ENCODE measurements at regions not wholly inside any gene's neighbourhood (a gene's known extent, or its start where the extent isn't known, plus 50 kb on each side); places are given as distances from the start of the nearest gene placed in this dataset.

DNA sequence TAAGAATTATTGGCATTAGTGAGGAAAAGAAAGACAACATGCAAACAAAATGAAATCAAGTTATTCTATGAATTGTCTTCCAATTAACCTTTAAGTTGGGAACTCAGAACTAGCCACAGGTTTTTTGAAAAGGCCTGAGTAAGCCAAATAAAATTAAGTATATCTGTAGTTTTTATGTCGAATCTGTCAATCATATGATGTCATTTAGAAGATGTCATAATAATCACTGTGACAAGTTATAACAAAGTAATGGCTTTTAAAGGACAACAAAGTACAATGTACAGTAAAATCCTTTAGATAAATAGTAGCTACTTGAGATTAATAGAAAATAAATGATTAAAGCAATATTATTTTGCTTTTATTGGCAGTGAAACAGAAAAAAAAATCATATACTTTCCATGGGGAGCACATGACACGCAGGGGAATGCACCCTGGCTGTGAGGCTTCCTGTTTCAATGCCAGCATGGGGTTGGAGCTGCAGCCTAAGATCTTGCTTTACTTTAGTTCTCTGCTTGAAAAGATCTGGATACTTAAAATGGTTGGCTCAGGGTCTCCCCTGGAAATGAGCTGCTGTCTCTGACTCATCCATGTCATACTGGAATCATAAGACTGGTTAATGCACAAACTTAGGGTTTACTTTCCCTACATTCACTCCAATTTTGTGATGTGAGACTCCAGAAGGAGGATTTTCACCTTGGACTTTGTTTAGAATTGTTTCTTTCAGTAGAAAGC, 284.3 kb downstream of the TAF11L14 start:
- Mint-ChIP-seq H3K27ac (no peak overlapping the region), H3K27me3 (ENCODE audit: low read depth) (no peaks in the 10 kb centered on the region), H3K9me3 (peaks cover 8 to 9% of the 10 kb centered on the region in 2 donors), H3K36me3 (ENCODE audit: insufficient read depth in 2 of 2) (peaks cover 0 to 2% of the 10 kb centered on the region in 2 donors), H3K4me3 (no peak overlapping the region), H3K4me1 (ENCODE audit: low read depth) (no peaks in the 10 kb centered on the region)
- DNase-seq = no peak
- no peak for ATAC-seq (replicated peaks in 1 of 2)

DNA sequence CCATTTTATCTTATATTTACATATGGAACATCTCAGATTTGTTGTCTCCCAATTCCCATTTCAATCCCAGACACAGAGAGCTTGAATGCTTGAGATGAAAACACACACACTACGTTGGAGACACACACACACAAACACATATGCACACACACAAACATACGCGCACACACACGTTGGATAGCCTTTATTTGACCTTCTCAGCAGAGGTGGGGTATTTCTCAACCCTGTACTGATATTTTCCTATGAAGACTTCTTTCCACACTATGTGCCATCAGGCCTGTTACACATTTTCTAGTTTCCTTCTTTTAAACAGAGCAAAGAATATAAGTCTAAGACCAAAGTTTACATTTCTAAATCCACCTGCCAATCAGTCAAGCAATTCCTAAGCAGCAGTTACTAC, 291.0 kb downstream of the TAF11L14 start:
- DNase-seq (no peak), ATAC-seq (replicated peaks in 1 of 2) (no peak)
- Mint-ChIP-seq H3K27ac (no peak overlapping the region), H3K9me3 (peaks cover 2% of the 10 kb centered on the region in 2 donors), H3K27me3 (ENCODE audit: low read depth) (no peaks in the 10 kb centered on the region), H3K4me3 (no peak overlapping the region), H3K4me1 (ENCODE audit: low read depth) (no peaks in the 10 kb centered on the region), H3K36me3 (ENCODE audit: insufficient read depth in 2 of 2) (no peaks in the 10 kb centered on the region)

DNA sequence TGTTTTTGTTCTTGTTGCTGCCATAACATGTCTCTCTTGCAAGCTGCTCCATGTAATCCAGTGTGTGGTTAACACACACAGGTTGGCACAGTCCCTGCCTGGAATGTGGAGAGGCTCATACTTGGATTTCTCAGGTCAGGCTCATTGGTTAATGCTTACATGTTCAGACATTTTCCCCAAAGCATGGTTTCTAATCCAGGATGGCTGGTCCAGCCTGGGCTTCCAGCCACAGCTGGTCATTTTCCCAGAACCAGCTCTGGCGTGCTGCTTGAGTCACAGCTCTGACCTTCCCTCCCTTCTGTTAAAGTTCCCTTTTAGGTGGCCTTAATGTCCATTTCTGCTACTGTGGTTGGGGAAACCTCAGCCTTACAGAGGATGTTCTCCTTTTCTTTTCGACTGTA, 294.3 kb downstream of the TAF11L14 start:
- no peak overlapping the region for H3K27ac Mint-ChIP-seq

DNA sequence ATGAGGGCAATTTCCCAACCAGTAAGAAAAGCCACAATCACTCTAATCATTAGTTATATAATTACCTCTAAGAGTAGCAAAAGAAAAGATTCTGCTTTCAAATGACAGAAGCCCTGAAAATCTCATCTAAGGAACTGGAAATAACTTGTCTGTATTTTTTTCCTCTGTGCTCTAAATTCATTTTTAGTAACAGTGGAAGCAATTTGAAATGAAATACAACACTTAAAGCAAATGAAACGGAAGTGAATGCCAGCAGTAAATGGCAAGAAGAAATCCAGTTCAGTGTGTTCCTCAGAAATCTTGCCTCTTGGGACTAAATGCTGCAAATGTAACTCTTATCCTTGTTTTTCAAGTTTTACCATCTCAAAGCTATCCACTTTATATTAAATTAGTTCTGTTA, 294.9 kb downstream of the TAF11L14 start:
- no peak for ATAC-seq (replicated peaks in 1 of 2)

More for the DNA sequence above, 294.3 kb downstream of the TAF11L14 start:
- Mint-ChIP-seq H3K9me3 (peaks cover 6 to 10% of the 10 kb centered on the region in 2 donors), H3K4me3 (no peak overlapping the region), H3K27me3 (ENCODE audit: low read depth) (no peaks in the 10 kb centered on the region), H3K36me3 (ENCODE audit: insufficient read depth in 2 of 2) (peaks cover 0 to 1% of the 10 kb centered on the region in 2 donors), H3K4me1 (ENCODE audit: low read depth) (no peaks in the 10 kb centered on the region)
- DNase-seq (no peak), ATAC-seq (replicated peaks in 1 of 2) (no peak)

DNA sequence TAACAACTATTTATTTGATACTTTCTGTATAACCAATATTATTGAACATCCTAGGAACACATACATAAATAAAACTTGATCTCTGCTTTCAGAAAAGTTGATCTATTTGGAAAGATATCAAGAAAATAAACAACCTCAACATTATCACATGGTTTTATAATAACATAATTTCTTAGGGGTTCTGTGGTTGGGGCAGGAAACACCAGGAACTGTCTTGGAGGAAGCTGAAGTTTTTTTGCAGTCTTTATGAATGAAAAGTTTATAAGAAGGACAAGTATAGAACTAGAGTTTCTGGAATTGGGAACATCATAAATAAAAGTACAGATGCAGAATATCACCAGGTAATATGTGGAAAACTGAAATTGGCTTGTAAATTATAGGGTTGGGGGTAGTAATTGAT, 296.1 kb downstream of the TAF11L14 start:
- Mint-ChIP-seq H3K9me3 (peaks cover 8 to 13% of the 10 kb centered on the region in 2 donors), H3K27me3 (ENCODE audit: low read depth) (no peaks in the 10 kb centered on the region)
- ATAC-seq (replicated peaks in 1 of 2) = no peak

More for the DNA sequence above, 294.9 kb downstream of the TAF11L14 start:
- Mint-ChIP-seq H3K27ac (no peak overlapping the region), H3K4me3 (no peak overlapping the region), H3K27me3 (ENCODE audit: low read depth) (no peaks in the 10 kb centered on the region), H3K36me3 (ENCODE audit: insufficient read depth in 2 of 2) (peaks cover 0 to 1% of the 10 kb centered on the region in 2 donors), H3K9me3 (peaks cover 7 to 10% of the 10 kb centered on the region in 2 donors), H3K4me1 (ENCODE audit: low read depth) (no peaks in the 10 kb centered on the region)
- no peak for DNase-seq

DNA sequence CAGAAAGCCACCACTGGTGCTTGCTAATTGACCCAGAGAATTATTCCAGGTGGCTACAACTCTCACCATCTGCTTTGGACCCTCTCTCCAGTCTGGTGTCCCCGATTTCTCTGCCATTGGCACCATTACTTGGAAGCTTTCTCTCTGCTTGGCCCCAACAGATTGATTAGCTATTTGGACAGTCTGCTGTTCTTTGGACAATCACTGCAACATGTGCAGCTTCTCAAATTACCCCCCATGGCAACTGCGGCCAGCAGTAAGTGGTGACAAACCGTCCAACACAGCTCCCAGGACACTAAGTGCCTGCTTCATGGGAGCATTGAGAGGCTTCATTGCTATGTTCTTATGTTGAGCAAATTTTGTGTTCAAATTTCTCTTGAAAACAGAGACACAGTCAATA, 309.8 kb downstream of the TAF11L14 start:
- peaks cover 0 to 4% of the 10 kb centered on the region in 2 donors for H3K36me3 Mint-ChIP-seq (ENCODE audit: insufficient read depth in 2 of 2)
- H3K27ac Mint-ChIP-seq = no peak overlapping the region

More for the DNA sequence above, 296.1 kb downstream of the TAF11L14 start:
- peaks cover 0 to 1% of the 10 kb centered on the region in 2 donors for H3K36me3 Mint-ChIP-seq (ENCODE audit: insufficient read depth in 2 of 2)
- no peaks in the 10 kb centered on the region for H3K4me1 Mint-ChIP-seq (ENCODE audit: low read depth)
- no peak overlapping the region for H3K27ac Mint-ChIP-seq
- H3K4me3 Mint-ChIP-seq = no peak overlapping the region
- DNase-seq = no peak

DNA sequence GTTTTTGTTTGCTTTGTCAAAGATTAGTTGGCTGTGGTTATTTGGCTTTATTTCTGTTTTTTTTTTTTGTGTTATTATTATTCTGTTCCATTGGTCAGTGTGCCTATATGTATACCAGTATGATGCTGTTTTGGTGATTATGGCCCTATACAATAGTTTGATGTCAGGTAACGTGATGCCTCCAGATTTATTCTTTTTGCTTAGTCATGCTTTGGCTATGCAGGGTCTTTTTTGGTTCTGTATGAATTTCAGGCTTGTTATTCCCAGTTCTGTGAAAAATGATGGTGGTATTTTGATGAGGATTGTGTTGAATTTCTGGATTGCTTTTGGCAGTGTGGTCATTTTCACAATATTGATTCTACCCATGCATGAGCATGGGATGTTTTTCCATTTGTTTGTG, 312.8 kb downstream of the TAF11L14 start:
- Mint-ChIP-seq H3K9me3 (peaks cover 18 to 20% of the 10 kb centered on the region in 2 donors), H3K27ac (no peak overlapping the region), H3K36me3 (ENCODE audit: insufficient read depth in 2 of 2) (peaks cover 0 to 6% of the 10 kb centered on the region in 2 donors), H3K27me3 (ENCODE audit: low read depth) (no peaks in the 10 kb centered on the region), H3K4me1 (ENCODE audit: low read depth) (no peaks in the 10 kb centered on the region), H3K4me3 (no peak overlapping the region)
- no peak for ATAC-seq (replicated peaks in 1 of 2)
- no peak for DNase-seq

More for the DNA sequence above, 309.8 kb downstream of the TAF11L14 start:
- no peaks in the 10 kb centered on the region for H3K27me3 Mint-ChIP-seq (ENCODE audit: low read depth)
- ATAC-seq (replicated peaks in 1 of 2) = no peak
- no peaks in the 10 kb centered on the region for H3K4me1 Mint-ChIP-seq (ENCODE audit: low read depth)
- no peak for DNase-seq
- H3K9me3 Mint-ChIP-seq = peaks cover 18 to 26% of the 10 kb centered on the region in 2 donors
- H3K4me3 Mint-ChIP-seq = no peak overlapping the region

DNA sequence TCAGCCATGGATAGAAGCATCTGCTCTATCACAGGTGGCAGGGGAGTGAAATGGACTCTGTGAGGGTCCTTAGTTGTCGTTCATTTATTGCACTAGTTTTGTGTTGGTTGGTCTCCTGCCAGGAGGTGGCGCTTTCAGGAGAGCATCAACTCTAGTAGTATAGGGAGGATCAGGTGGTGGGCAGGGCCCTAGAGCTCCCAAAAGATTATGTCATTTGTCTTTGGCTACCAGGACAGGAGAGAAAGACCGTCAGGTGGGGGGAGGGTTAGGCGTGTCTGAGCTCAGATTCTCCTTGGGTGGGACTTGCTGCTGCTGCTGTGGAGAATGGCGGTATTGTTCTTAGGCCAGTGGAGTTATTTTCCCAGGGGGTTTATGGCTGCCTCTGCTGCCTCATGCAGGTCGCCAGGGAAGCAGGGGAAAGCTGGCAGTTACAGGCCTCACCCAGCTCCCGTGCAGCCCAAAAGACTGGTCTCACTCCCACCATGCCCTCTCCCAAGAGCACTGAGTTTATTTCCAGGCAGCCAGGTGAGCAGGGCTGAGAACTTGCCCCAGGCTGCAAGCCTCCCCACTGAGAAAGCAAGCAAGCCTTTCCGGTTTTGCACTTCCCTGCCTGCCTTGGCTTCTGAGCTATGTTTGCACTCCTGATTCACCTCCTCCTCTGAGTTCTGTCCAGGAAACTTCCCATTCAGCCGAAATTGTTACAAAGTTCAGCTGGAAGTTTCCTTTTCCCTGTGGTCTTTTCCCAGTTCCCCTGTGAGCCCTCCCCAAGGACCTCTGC, 317.3 kb downstream of the TAF11L14 start:
- no peak overlapping the region for H3K27ac Mint-ChIP-seq
- H3K9me3 Mint-ChIP-seq = peaks cover 17 to 22% of the 10 kb centered on the region in 2 donors

DNA sequence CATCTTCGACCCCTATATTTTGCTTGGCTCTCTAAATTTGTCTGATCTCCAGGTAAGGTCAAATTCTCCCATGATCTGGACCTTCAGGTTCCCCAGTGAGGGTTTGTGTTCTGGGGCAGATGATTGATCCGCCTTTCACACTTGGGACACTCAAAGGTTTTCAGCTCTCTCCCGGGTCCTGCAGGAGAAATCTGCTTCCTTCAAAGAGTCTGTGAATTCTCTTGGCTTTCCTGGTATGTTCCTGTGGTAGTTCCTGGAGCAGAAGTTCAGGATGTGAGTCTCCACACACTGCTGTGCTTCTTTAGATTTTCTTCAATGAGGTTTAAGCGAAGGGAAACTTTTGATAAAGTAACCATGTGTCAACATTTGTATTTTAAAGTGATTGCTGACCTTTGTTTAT, 318.0 kb downstream of the TAF11L14 start:
- Mint-ChIP-seq H3K27me3 (ENCODE audit: low read depth) (no peaks in the 10 kb centered on the region), H3K36me3 (ENCODE audit: insufficient read depth in 2 of 2) (peaks cover 2 to 6% of the 10 kb centered on the region in 2 donors), H3K4me3 (no peak overlapping the region), H3K27ac (no peak overlapping the region), H3K4me1 (ENCODE audit: low read depth) (no peaks in the 10 kb centered on the region), H3K9me3 (peaks cover 17 to 22% of the 10 kb centered on the region in 2 donors)
- DNase-seq (no peak), ATAC-seq (replicated peaks in 1 of 2) (no peak)

More for the DNA sequence above, 317.3 kb downstream of the TAF11L14 start:
- DNase-seq = no peak
- Mint-ChIP-seq H3K27me3 (ENCODE audit: low read depth) (no peaks in the 10 kb centered on the region), H3K36me3 (ENCODE audit: insufficient read depth in 2 of 2) (peaks cover 2 to 6% of the 10 kb centered on the region in 2 donors), H3K4me3 (no peak overlapping the region), H3K4me1 (ENCODE audit: low read depth) (no peaks in the 10 kb centered on the region)
- no peak for ATAC-seq (replicated peaks in 1 of 2)

DNA sequence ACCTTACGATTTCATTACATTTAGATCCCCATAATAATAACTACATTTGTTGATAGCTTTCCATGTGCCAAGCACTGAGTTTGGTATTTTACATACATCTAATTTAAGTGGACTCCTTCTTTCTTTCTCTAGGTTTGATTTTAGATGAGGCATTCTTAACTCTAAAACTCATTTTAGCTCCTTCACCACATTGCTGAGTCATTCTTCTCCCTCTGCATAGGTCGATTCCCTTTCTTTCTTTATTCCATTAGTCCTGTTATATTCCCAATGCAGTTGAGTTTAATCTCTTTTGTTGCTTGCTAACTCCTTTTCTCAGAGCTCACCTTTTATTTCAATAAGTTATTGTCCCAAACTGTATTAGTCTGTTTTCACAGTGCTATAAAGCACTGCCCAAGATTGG, 329.8 kb downstream of the TAF11L14 start:
- ATAC-seq (replicated peaks in 1 of 2) = no peak
- H3K4me3 Mint-ChIP-seq = no peak overlapping the region
- peaks cover 14 to 17% of the 10 kb centered on the region in 2 donors for H3K9me3 Mint-ChIP-seq
- no peak for DNase-seq
- no peak overlapping the region for H3K27ac Mint-ChIP-seq
- peaks cover 0 to 1% of the 10 kb centered on the region in 2 donors for H3K36me3 Mint-ChIP-seq (ENCODE audit: insufficient read depth in 2 of 2)
- H3K4me1 Mint-ChIP-seq (ENCODE audit: low read depth) = no peaks in the 10 kb centered on the region
- no peaks in the 10 kb centered on the region for H3K27me3 Mint-ChIP-seq (ENCODE audit: low read depth)

DNA sequence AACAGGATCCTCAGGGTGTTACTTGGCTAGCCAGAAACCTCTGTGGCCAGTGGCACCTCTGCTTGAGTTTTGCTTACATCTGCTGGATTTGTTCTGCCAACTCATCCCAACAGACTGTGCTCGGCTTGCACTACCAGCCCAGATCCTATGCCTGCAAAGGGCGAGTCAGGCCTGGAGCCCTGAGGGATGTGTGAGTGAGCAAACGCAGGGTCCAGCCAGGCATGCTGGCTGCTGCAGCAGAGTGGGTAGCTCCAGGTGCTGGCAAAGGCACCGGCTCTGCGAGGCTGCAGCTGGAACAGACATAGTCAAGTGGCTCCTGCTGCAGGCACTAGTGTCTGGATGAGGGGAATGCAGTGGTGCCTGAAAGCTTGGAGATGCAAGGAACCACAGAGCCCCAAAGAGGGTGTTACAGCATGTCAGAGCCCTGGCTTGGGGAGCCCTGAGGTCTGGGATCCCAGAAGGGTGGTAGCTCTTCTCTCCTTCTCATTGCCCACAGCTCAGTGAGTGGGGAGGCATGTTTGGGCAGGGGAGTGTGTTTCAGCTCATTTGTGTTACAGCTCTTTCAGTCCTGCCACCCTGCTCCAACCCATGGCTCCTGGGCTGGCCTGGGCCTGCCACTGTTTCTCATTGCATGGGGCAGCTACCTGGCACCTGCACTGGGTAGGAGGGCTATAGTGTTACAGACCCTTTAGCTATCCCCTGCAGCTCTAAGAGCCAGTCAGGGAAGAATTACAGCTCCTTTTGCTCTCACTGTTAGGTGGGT, 332.6 kb downstream of the TAF11L14 start:
- ATAC-seq (replicated peaks in 1 of 2) = no peak
- Mint-ChIP-seq H3K36me3 (ENCODE audit: insufficient read depth in 2 of 2) (no peaks in the 10 kb centered on the region), H3K9me3 (peaks cover 9 to 11% of the 10 kb centered on the region in 2 donors), H3K27me3 (ENCODE audit: low read depth) (no peaks in the 10 kb centered on the region), H3K27ac (no peak overlapping the region), H3K4me3 (no peak overlapping the region), H3K4me1 (ENCODE audit: low read depth) (no peaks in the 10 kb centered on the region)
- no peak for DNase-seq

DNA sequence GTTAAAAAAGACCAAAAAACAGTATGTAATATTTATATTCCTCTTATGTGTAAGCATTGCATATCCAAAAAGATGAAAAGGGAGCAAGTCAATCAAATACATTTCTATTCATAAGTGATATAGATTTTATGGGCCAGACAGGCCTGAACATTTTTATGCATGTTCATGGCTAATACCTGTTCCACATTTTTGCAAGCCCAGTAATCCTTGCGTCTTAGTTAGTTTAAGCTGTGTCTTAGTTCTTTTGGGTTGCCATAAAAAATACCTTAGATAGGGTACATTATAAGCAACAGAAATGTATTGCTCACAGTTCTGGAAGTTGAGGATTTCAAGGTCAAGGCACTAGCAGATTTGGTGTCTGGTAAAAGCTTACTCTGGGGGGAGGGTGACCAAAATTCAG, 342.1 kb downstream of the TAF11L14 start:
- ATAC-seq (replicated peaks in 1 of 2) = no peak
- no peak overlapping the region for H3K4me3 Mint-ChIP-seq
- no peak for DNase-seq
- H3K36me3 Mint-ChIP-seq (ENCODE audit: insufficient read depth in 2 of 2) = no peaks in the 10 kb centered on the region
- H3K9me3 Mint-ChIP-seq = peaks cover 3 to 4% of the 10 kb centered on the region in 2 donors
- H3K27me3 Mint-ChIP-seq (ENCODE audit: low read depth) = no peaks in the 10 kb centered on the region
- H3K27ac Mint-ChIP-seq = no peak overlapping the region
- no peaks in the 10 kb centered on the region for H3K4me1 Mint-ChIP-seq (ENCODE audit: low read depth)

DNA sequence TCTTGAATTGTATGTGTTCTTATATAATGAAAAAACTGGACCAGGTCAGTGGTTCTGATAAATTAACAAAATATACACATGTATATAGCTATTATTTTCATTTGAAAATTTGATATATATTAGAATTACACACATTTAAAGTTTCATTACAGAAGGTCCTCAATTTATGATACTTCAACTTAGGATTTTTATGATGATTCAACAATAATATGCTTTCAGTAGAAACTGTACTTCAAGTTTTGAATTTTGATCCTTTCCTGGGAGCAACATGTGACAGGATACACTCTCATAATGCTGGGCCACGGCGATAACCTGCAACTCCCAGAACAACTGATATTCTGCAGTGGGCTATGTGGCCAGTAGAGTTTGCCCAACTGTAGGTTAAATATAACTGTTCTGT, 344.7 kb downstream of the TAF11L14 start:
- no peaks in the 10 kb centered on the region for H3K36me3 Mint-ChIP-seq (ENCODE audit: insufficient read depth in 2 of 2)
- ATAC-seq (replicated peaks in 1 of 2) (no peak), DNase-seq (no peak)

More for the DNA sequence above, 344.7 kb downstream of the TAF11L14 start:
- no peak overlapping the region for H3K27ac Mint-ChIP-seq
- H3K27me3 Mint-ChIP-seq (ENCODE audit: low read depth) = no peaks in the 10 kb centered on the region
- H3K4me3 Mint-ChIP-seq = no peak overlapping the region
- peaks cover 0 to 1% of the 10 kb centered on the region in 2 donors for H3K9me3 Mint-ChIP-seq
- H3K4me1 Mint-ChIP-seq (ENCODE audit: low read depth) = no peaks in the 10 kb centered on the region

Measured in activated T-cell treated with anti-CD3 and anti-CD28 coated beads, Interleukin-2, amount 50 U/mL, for 72 hours (primary cell).